Cardiac muscle cell (in vitro differentiated cells and primary cell): ENCODE measurements at regions not wholly inside any gene's neighbourhood (a gene's known extent, or its start where the extent isn't known, plus 50 kb on each side); places are given as distances from the start of the nearest gene placed in this dataset.

Source experiments
- DNase-seq, 2 donors: peaks; one replicate each; pipeline versions ENCODE4 v3.0.0 to v3.0.0-alpha.2; 2010 to 2017; ENCODE audit warnings: low read depth in 1 of 2, low spot score in 1 of 2
- H3K27ac ChIP-seq: fragments of 200-600 bp; sonication (generic); 2 replicates; pipeline ENCODE4 v1.5.1; 2016
- H3K27me3 ChIP-seq: fragments of 200-600 bp; sonication (generic); 2 replicates; pipeline ENCODE4 v1.6.0; 2016; ENCODE audit warnings: control low read depth
- H3K36me3 ChIP-seq: fragments of 200-600 bp; sonication (generic); 2 replicates; pipeline ENCODE4 v1.5.1; 2016; ENCODE audit warnings: control low read depth
- H3K4me1 ChIP-seq: fragments of 200-600 bp; sonication (generic); 2 replicates; pipeline ENCODE4 v1.8.1; 2017; ENCODE audit warnings: low read depth, mild to moderate bottlenecking, mixed run types
- H3K4me3 ChIP-seq: fragments of 200-600 bp; sonication (generic); 2 replicates; pipeline ENCODE4 v1.5.1; 2016; ENCODE audit warnings: mild to moderate bottlenecking
- H3K9me3 ChIP-seq: fragments of 200-600 bp; sonication (generic); 2 replicates; pipeline ENCODE4 v1.5.1; 2017; ENCODE audit warnings: low read depth, mild to moderate bottlenecking, control low read depth
- CTCF ChIP-seq: IDR thresholded peaks from 2 replicates; pipeline ENCODE4 v1.5.1; 2012; ENCODE audit warnings: low read depth, mild to moderate bottlenecking, low read length

GRCh38 chr5:98563885-98564653 lies 209.4 kb upstream of the RGMB start:
- Histone ChIP-seq H3K4me3 (no peak overlapping the region), H3K27ac (no peak overlapping the region), H3K4me1 (no peaks in the 10 kb centered on the region), H3K27me3 (no peaks in the 10 kb centered on the region), H3K9me3 (no peaks in the 10 kb centered on the region), H3K36me3 (no peaks in the 10 kb centered on the region)
- DNase-seq: no peak
- TF ChIP-seq CTCF: no peak

GRCh38 chr5:98564836-98565235 lies 208.6 kb upstream of the RGMB start:
- H3K27ac ChIP-seq: no peak overlapping the region
- no peak overlapping the region for H3K4me3 ChIP-seq
- peak in 1 of 2 donors; percentile 28 for DNase-seq
- H3K36me3 ChIP-seq: no peaks in the 10 kb centered on the region
- TF ChIP-seq CTCF: no peak
- H3K4me1 ChIP-seq: no peaks in the 10 kb centered on the region
- H3K27me3 ChIP-seq: no peaks in the 10 kb centered on the region
- no peaks in the 10 kb centered on the region for H3K9me3 ChIP-seq

GRCh38 chr5:98568336-98568735 lies 205.1 kb upstream of the RGMB start:
- DNase-seq: peak in 1 of 2 donors; percentile 11
- Histone ChIP-seq H3K27me3 (no peaks in the 10 kb centered on the region), H3K9me3 (no peaks in the 10 kb centered on the region), H3K4me1 (no peaks in the 10 kb centered on the region), H3K36me3 (no peaks in the 10 kb centered on the region), H3K4me3 (no peak overlapping the region), H3K27ac (no peak overlapping the region)
- no peak for TF ChIP-seq CTCF

GRCh38 chr5:98569288-98569687 lies 204.2 kb upstream of the RGMB start:
- Histone ChIP-seq H3K9me3 (no peaks in the 10 kb centered on the region), H3K27ac (no peak overlapping the region), H3K4me1 (no peaks in the 10 kb centered on the region), H3K4me3 (no peak overlapping the region), H3K36me3 (no peaks in the 10 kb centered on the region), H3K27me3 (no peaks in the 10 kb centered on the region)
- DNase-seq: no peak
- no peak for TF ChIP-seq CTCF

- Histone ChIP-seq H3K36me3 (no peaks in the 10 kb centered on the region), H3K4me1 (no peaks in the 10 kb centered on the region), H3K4me3 (no peak overlapping the region), H3K9me3 (no peaks in the 10 kb centered on the region), H3K27me3 (no peaks in the 10 kb centered on the region), H3K27ac (no peak overlapping the region)
- no peak for DNase-seq
- TF ChIP-seq CTCF: no peak
Observed at GRCh38 chr5:98570010-98570409, 203.5 kb upstream of the RGMB start.
